Renal pelvis (tissue), 1 donor: ENCODE measurements at regions not wholly inside any gene's neighbourhood (a gene's known extent, or its start where the extent isn't known, plus 50 kb on each side); places are given as distances from the start of the nearest gene placed in this dataset.

Experiments used
- DNase-seq: peaks from one replicate; pipeline ENCODE4 v3.0.0-alpha.2; 2013

DNA sequence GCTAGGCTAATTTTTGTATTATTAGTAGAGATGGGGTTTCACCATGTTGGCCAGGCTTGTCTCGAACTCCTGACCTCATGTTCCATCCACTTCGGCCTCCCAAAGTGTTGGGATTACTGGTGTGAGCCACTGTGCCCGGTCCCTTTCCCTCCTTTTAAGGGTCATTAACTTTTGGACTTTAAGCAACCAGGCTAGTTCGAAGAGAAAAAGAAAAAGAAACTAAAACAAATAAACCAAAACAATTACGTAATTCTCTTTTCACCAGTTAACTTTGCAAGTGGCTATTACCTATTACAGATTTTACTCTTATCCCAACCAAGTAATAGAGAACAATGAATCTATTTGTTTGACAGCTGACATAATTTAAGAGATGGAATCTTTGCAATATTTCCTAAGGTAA is 72.8 kb upstream of the SEMA3C start:
- no peak for DNase-seq

DNA sequence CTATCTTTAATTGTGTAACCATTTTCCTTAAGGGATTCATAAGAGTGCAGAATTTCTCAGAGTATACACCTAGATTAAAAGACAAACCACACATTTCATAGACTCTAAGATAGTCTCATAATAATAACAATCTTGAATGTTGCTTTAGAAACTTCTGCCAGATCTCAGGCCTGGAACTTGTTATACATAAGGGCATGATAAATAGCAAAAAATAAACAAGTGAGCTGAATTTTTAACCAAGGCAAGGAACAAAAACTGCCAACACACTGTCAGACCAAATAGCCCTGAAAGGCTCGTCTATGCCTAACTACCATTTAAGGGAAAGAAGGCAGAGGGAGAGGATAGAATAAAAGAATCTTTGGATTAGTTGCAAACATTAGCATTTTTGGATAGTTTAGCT is 65.8 kb upstream of the SEMA3C start:
- no peak for DNase-seq

DNA sequence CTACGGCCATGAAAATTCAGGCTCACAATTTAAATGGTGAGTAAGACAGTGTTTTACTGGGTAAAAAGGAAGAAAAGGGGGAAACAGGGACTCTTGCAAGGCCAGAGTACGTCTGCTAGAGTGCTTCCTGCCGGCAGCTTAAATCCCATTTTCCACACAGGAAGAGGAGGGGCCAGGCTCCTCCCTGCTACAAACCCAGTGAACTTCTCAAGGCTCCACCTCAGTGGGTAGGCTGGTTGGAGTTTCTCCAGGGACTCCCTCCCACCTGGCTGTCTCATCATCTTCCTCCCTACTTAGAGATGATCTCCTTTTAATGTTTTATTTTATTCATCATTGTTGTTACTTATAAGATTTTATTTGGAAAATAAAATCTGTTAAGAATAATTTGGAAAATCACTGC is 62.6 kb upstream of the SEMA3C start:
- no peak for DNase-seq

DNA sequence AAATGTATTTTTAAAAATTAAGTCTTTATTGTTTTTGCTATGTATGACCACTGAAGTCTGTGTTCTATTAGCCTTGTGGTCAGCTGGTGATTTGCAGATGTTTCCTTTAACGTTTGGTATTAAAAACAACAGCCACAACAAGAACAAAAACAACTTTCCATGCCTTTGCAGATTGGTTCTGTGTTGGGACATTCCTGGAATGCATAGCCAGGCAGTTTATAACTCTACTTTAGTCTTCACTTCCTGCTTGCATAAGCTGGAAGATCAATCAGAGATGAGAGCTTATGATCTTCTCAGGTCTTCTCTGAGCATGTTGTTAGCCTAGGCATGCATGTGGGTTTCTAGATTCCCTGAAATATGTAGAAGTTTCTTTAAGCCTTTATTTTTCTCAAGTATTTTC is 58.9 kb upstream of the SEMA3C start:
- no peak for DNase-seq

DNA sequence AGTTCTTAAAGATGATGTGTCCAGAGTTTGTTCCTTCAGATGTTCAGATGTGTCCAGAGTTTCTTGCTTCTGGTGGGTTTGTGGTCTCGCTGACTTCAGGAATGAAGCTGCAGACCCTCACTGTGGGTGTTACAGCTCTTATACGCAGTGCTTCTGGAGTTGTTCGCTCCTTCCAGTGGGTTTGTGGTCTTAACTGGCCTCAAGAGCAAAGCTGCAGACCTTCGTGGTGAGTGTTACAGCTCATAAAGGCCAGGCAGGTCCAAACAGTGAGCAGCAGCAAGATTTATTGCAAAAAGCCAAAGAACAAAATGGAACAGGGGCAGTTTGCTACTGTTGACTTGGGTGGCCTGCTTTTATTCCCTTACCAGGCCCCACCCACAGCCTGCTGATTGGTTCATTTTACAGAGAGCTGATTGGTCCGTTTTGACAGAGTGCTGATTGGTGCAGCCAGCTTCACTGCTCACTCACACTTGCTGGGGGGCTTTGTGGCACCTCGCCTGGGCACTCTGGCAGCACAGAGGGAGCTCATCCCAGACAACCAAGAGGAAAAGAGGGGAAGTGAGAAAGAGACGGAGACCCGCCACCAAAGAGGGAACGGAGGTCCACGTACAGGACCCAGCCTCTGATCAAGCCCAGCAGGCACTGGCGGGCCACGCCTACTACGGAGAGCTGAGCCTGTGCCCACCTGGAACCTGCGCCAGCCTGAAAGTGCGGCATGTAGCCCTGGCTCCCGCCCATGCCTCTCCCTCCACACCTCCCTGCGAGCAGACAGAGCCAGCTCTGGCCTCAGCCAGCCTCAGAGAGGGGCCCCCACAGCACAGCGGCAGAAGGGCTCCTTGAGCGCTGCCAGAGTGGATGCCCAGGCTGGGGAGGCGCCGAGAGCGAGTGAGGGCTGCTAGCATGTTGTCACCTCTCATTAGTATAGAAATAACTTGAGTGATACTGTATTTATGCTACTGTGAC is 55.8 kb upstream of the SEMA3C start:
- DNase-seq = no peak

DNA sequence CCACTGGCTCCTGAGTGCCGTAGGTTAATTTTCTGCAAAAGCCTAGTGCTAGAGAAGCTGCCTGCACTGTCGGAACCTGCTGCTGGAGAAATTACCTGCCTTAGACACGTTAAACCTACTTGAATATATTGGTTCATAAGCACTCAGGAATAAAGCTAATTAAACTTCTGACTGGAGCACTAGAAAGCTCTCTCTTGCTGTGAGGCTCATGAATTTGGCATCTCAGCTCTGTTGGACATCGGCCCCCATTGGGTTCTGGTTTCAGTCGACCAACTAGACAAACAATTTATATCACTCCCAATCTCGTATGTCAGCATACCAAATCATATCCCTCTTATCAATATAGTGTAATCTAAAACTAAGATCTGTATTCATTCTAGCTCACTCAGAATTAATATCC is 52.4 kb upstream of the SEMA3C start:
- DNase-seq = no peak
